ENCODE measurements at regions not wholly inside any gene's neighbourhood (a gene's known extent, or its start where the extent isn't known, plus 50 kb on each side); places are given as distances from the start of the nearest gene placed in this dataset.

DNA sequence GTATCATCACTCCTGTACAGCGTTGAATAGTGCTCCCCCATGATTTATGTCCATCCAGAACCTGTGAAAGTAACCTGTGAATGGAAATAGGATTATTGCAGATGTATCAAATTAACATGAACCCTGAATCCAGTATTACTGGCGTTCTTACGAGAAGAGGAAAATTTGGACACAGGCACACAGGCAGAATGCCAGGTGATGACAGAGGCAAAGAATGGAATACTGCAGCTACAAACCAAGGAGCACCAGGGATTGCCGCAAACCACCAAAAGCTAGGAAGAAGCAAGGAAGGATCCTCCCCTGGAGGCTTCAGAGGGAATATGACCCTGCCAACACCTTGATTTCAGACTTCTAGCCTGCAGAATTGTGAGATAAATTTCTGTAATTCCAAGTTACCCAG, 113.5 kb upstream of the EGLN3 start:
- TF ChIP-seq POLR2A (IDR thresholded peaks at IDR 0.05; ENCODE audit: low read depth, low read length) = no peak
- no peak for TF ChIP-seq POLR2AphosphoS5 (IDR thresholded peaks at IDR 0.05; ENCODE audit: low read depth, low read length)
- no peak for TF ChIP-seq TAF1 (IDR thresholded peaks at IDR 0.05; ENCODE audit: borderline replicate concordance, low read depth, low read length)

All from GM12892 (cell line).